Amniotic epithelial cell (primary cell): ENCODE measurements at regions not wholly inside any gene's neighbourhood (a gene's known extent, or its start where the extent isn't known, plus 50 kb on each side); places are given as distances from the start of the nearest gene placed in this dataset.

Experiments used
- DNase-seq: peaks from one replicate; pipeline ENCODE4 v3.0.0-alpha.2; 2010; ENCODE audit warnings: low read depth

GRCh38 chr1:232519186-232519585 is 110.7 kb downstream of the SIPA1L2 start:
- DNase-seq: no peak

GRCh38 chr1:232518349-232518748 is 111.6 kb downstream of the SIPA1L2 start:
- no peak for DNase-seq

GRCh38 chr1:232517204-232517603 is 112.7 kb downstream of the SIPA1L2 start:
- DNase-seq: no peak

DNA sequence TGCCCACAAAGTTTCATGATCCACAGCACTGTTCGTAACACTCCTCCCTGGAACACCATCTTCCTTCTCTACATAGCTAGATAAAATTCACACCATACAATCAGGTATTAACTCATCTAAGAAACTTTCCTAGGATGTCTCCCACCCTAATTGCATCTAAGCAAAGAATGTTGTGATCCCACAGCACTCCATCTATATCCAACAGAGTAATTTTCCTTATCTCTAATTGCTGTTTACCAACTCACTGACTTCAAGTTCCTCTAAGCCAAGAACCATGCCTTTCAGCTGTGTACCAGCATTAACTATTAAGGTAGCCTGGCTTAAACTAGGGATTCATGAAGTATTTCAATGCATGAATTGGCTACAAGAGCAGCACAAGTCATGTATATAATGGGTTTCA is 114.2 kb downstream of the SIPA1L2 start:
- DNase-seq: peak; percentile 17

GRCh38 chr1:232512712-232513111 is 117.2 kb downstream of the SIPA1L2 start:
- no peak for DNase-seq

GRCh38 chr1:232511172-232511571 is 118.8 kb downstream of the SIPA1L2 start:
- DNase-seq: no peak

- DNase-seq: no peak
Measured at GRCh38 chr1:232510367-232511110, 119.4 kb downstream of the SIPA1L2 start.

GRCh38 chr1:232509570-232509969 is 120.4 kb downstream of the SIPA1L2 start:
- DNase-seq: peak; percentile 75

- no peak for DNase-seq
Measured at GRCh38 chr1:232508130-232508701, 121.7 kb downstream of the SIPA1L2 start.

DNA sequence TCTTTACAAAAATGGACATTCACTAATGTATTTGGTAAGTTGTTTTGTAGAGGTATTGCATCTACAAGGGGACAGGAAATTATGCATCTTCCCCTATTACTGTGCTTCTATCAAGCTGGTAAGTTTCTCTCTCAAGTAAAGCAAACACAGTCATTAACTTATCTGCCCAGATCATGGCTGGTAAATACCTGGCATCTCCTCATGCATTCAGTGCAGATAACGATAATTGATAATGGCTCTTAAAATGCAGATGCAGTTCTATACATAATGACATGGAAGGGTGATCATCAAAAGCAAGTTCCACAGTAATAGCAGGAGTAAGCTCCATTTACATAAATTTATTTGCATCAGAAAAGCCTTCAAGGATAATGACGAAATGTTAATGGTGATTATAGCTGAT is 122.4 kb downstream of the SIPA1L2 start:
- DNase-seq: no peak

DNA sequence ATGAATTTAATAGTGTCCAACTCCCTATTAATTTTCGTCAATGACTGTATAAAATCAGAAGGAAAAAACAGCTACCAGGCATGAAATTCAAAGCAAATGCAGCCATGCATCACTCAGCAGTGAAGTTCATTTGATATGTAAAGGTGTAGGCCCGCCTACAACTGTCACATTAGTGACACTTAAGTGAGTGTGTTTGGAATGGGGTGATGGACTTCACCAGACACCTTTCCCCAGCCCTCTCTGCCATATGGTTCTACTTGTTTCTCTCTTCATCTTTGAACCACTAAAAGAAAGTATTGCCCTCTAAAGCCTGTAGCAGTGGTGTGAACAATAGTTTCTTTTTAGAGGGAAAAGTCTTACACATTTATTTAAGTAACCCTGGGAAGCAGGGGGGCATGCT is 124.0 kb downstream of the SIPA1L2 start:
- DNase-seq: no peak

GRCh38 chr1:232504651-232505050 is 125.3 kb downstream of the SIPA1L2 start:
- DNase-seq: no peak

GRCh38 chr1:232503497-232503896 is 126.4 kb downstream of the SIPA1L2 start:
- DNase-seq: no peak

DNA sequence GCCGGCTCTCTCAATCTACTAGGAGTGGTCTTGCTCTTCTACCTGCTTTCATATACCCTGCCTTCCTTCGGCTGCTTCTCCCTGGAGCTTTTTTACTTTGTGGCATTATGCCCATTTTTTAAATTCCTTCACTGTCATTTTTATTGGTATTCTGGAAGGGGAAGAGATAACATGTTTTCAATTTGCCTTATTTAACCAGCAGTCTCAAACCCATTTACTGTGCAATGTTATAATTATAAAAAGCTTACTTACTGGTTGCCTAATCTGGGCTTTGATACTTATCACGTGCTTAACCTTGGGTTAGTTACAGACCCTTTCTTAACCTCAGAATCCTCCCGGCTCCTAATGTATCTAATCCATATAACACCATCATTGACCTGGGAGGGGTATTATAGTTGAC is 128.1 kb downstream of the SIPA1L2 start:
- DNase-seq: no peak

DNA sequence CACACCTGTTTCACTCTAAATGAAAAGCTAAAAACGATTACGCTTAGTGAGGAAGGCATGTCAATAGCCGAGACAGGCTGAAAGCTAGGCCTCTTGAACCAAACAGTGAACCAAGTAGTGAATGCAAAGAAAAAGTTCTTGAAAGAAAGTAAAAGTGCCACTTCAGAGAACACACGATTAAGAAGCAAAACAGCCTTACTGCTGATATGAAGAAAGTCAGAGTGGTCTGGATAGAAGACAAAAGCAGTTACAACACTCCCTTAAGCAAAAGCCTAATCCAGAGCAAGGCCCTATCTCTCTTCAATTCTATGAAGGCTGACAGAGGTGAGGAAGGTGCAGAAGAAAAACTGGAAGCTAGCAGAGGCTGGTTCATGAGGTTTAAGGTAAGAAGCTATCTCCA is 130.7 kb downstream of the SIPA1L2 start:
- DNase-seq: peak; percentile 24

DNA sequence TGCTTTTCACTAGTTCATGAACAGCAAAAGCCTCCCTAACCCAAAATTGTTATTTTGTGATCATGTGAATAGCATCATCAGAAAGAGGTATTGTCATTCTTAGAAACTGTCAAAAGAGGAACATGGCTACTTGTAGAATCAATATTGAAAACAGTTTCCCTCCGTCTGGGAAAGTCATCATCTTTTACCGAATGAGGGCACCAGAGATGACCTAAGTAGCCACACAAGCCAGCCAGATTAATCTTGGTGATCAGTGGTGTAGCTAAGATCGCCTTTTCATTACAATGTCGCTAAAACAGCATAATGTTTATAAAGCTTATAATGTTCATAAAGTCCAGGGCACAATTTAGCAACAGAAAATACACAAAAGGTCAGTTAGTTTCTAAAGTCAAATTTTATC is 136.1 kb downstream of the SIPA1L2 start:
- DNase-seq: no peak

DNA sequence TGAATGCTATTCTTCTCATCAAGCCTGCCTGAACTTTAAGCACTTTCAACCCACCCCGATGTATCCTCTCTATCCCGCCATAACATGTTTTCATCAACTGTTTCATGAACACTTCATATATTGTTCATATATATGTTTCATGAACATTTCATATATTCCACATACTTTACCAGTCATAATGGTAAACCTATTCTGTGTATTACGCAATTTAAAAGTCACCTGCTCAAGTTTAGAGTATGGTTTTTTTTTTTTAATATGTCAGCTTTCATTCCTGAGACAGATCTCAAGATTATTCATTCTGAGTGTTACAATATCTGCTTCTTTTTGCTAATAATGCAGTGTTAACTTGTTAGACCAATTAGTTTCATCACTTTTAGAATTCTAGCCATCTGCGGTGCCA is 140.7 kb downstream of the SIPA1L2 start:
- no peak for DNase-seq

DNA sequence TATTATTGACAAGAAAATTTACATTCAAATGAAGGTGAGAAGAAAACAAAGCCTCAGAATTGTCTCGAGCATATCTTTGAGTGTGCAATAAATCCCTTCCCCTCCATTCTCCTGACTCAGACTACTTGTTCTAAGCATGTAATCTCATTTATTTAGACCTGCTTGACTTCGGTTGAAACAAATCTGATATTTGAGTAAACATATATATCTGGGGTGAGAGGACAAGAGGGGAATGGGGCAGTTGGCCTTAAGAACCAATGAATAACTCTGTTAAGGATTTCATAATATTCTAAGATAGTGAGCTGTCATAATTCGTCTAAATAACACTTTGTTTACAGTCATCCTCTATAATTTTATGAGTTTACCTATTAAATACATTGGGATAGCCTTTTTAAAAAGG is 142.7 kb downstream of the SIPA1L2 start:
- peak; percentile 55 for DNase-seq

GRCh38 chr1:232486454-232487207 is 143.3 kb downstream of the SIPA1L2 start:
- peak; percentile 74 for DNase-seq

DNA sequence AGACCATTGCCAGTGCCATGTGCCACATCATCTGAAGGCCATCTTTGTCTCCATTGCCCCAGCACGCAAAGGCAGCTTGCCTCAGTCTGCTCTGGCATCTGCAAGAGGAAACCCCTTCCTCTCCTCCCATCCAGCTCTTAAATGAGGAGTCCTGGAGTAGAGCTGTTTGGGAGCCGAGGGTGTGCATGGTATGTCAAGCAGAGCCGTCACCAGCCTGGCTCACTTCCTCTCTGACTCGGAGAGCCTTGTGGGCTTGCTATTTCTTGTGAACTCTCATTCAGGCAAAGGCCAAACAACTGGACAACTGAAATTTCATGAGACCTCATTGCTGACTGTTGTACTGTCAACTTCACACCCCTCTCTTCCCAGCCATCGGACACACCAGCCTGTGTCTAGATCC is 143.9 kb downstream of the SIPA1L2 start:
- DNase-seq: no peak

GRCh38 chr1:232484856-232485255 is 145.1 kb downstream of the SIPA1L2 start:
- no peak for DNase-seq

GRCh38 chr1:232483826-232484225 is 146.1 kb downstream of the SIPA1L2 start:
- no peak for DNase-seq

- no peak for DNase-seq
Measured at GRCh38 chr1:232481091-232481490, 148.8 kb downstream of the SIPA1L2 start.
